Heart right ventricle (tissue), 16 donors: ENCODE measurements at regions not wholly inside any gene's neighbourhood (a gene's known extent, or its start where the extent isn't known, plus 50 kb on each side); places are given as distances from the start of the nearest gene placed in this dataset.

ENCODE experiments used
- ATAC-seq, 8 donors: fragments of 200-7000 bp; cut with Tn5 transposase; one replicate each; pipeline ENCODE4 v1.9.1; 2020; ENCODE audit warnings: mild to moderate bottlenecking in 8 of 8, moderate library complexity in 8 of 8, moderate number of reproducible peaks in 1 of 8
- DNase-seq, 2 donors: peaks; one replicate each; pipeline ENCODE4 v3.0.0-alpha.2; 2020
- H3K27ac ChIP-seq, 10 donors: fragments of 200-600 bp; sonication (generic) in 2 of 10; one replicate each; pipeline versions ENCODE4 v1.5.0 to v1.8.0; 2020 to 2022; ENCODE audit warnings: mild to moderate bottlenecking in 3 of 10
- H3K27me3 ChIP-seq, 7 donors: fragments of 200-600 bp; one replicate each; pipeline ENCODE4 v1.8.0; 2021 to 2022; ENCODE audit warnings: mild to moderate bottlenecking in 2 of 7
- H3K36me3 ChIP-seq, 9 donors: fragments of 200-600 bp; sonication (generic) in 1 of 9; one replicate each; pipeline versions ENCODE4 v1.5.0 to v1.8.0; 2020 to 2022; ENCODE audit warnings: mild to moderate bottlenecking in 2 of 9
- H3K4me1 ChIP-seq, 9 donors: fragments of 200-600 bp; sonication (generic) in 1 of 9; one replicate each; pipeline versions ENCODE4 v1.5.0 to v1.8.0; 2020 to 2022; ENCODE audit warnings: mild to moderate bottlenecking in 4 of 9
- H3K4me3 ChIP-seq, 10 donors: fragments of 200-600 bp; sonication (generic) in 2 of 10; one replicate each; pipeline versions ENCODE4 v1.5.0 to v1.8.0; 2020 to 2022; ENCODE audit warnings: mild to moderate bottlenecking in 7 of 10, moderate library complexity in 2 of 10
- H3K9me3 ChIP-seq, 11 donors: fragments of 200-600 bp in 10 of 11; sonication (generic) in 2 of 11; one replicate each; pipeline versions ENCODE4 v1.5.0 to v1.8.0; 2013 to 2022; ENCODE audit warnings: mild to moderate bottlenecking in 2 of 11, control low read depth in 1 of 11, moderate library complexity in 1 of 11
- WGBS, 2 donors: extraction: QIAGEN DNeasy Blood & Tissue Kit; methylation state at CpG; one replicate each; pipeline ENCODE4 v1.1.7; 2013; ENCODE audit warnings: inconsistent platforms in 1 of 2; 5-methylcytosine and 5-hydroxymethylcytosine counted together
- intact Hi-C, 10 donors: fragments of 100-400 bp; cut with DNase I; formaldehyde crosslinking; loops; one replicate each; pipeline versions ENCODE4 v1.11.1 to v1.14.2; 2022
- TF ChIP-seq, protein P1 (sequence below), 9 donors: fragments of 200-600 bp; sonication (generic) in 2 of 9; IDR thresholded peaks; one replicate each; pipeline versions ENCODE4 v1.5.0 to v1.8.0; 2021 to 2022; ENCODE audit warnings: antibody characterized with exemption in 9 of 9, mild to moderate bottlenecking in 5 of 9, moderate library complexity in 1 of 9
- donor health status: Arrhythmogenic right ventricular cardiomyopathy.
- donor health status: ischemic (EF 13 %, LVEDD 7.1; RV severe dilation, severe dysfunction).
- donor health status: healthy with polysubstance abuse.
- donor health status: DM: no; HTN: yes; CAD: no.
- donor health status: DM: no; HTN: no; CAD: no.
- donor health status: ischemic (EF 25% LVEDD 6.9; RV normal size, moderate dysfunction).
- donor health status: ischemic (EF 25% LVEDD 5.7; RV mildly dilated, moderate dysfunction).
- donor health status: healthy.
- donor health status: DM: yes; HTN: yes; CAD: no.
- donor health status: Ischemic cardiomyopathy.
- donor health status: ischemic (EF 35%, LVEDD 5.7; RV mildly dilated, moderate dysfunction).
- donor health status: nonischemic (EF 11% LVEDD 7.7; RV severe dilation, severe dysfunction).
- donor health status: DM: yes; HTN: yes; CAD: no.
- donor health status: PGD.
- donor health status: ischemic (EF 29% LVEDD 5.4; RV normal size, mild dysfunction).
- donor health status: nonischemic (EF 23%, LVEDD 6.1; RV moderate dilation, normal function).

DNA sequence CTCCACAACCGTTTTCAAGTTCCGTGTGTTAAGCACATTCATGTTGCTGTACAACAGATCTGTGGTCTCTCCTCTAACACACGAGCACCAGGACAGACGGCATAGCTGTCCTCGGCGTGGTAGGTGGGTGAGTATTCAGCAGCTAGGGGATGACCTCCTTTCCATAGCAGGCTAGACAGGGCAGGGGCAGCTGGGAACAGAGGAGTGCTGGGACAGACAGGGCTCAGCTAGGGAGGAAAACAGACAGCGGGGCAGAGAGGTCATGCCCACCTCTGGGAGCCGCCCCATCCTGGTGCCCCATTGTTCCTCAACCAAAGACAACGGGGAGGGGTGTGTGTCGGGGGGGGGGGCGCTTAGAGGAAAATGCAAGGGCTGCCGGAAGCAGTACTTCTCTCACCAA, 271.5 kb upstream of the FOXQ1 start:
- DNase-seq (no peak), ATAC-seq (no peak)
- Histone ChIP-seq H3K27me3 (peaks cover 0 to 72% (median 39%) of the 10 kb centered on the region in 7 donors), H3K27ac (no peak overlapping the region), H3K4me1 (no peaks in the 10 kb centered on the region), H3K36me3 (no peaks in the 10 kb centered on the region), H3K4me3 (no peak overlapping the region), H3K9me3 (no peaks in the 10 kb centered on the region)
- intact Hi-C loops: no loop called here
- TF ChIP-seq, protein P1, sequence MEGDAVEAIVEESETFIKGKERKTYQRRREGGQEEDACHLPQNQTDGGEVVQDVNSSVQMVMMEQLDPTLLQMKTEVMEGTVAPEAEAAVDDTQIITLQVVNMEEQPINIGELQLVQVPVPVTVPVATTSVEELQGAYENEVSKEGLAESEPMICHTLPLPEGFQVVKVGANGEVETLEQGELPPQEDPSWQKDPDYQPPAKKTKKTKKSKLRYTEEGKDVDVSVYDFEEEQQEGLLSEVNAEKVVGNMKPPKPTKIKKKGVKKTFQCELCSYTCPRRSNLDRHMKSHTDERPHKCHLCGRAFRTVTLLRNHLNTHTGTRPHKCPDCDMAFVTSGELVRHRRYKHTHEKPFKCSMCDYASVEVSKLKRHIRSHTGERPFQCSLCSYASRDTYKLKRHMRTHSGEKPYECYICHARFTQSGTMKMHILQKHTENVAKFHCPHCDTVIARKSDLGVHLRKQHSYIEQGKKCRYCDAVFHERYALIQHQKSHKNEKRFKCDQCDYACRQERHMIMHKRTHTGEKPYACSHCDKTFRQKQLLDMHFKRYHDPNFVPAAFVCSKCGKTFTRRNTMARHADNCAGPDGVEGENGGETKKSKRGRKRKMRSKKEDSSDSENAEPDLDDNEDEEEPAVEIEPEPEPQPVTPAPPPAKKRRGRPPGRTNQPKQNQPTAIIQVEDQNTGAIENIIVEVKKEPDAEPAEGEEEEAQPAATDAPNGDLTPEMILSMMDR (IDR thresholded peaks at IDR 0.05): no peak
- WGBS, 2 donors: 73 to 77% methylated on average over 12 of the region's 12 CpGs

DNA sequence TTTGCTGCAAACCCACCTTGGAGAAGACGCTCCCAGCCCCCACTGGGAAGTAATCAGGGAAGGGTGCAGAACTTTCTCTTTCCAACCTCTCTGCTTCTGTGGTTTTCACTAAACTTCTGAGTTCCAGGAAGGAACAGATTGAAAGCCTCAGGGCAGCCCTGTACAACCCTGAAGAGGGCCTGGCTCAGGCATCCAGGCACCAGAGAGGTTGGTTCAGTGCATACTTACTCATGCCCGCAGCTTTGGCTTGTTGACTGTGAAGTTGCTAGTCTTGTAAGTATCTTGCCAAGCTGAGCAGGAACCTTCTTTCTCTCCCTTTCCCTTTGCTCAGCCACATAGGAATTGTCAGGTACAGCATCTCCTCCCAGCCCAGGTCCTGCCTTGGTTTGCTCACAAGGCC, 272.2 kb upstream of the FOXQ1 start:
- Histone ChIP-seq H3K4me1 (no peaks in the 10 kb centered on the region), H3K4me3 (no peak overlapping the region), H3K36me3 (no peaks in the 10 kb centered on the region), H3K27ac (no peak overlapping the region), H3K27me3 (peaks cover 0 to 67% (median 35%) of the 10 kb centered on the region in 7 donors), H3K9me3 (no peaks in the 10 kb centered on the region)
- 91 to 98% methylated on average over 2 of the region's 2 CpGs for WGBS, 2 donors
- TF ChIP-seq, protein P1 (IDR thresholded peaks at IDR 0.05): no peak
- no peak for ATAC-seq
- intact Hi-C loops: no loop called here
- DNase-seq: no peak

DNA sequence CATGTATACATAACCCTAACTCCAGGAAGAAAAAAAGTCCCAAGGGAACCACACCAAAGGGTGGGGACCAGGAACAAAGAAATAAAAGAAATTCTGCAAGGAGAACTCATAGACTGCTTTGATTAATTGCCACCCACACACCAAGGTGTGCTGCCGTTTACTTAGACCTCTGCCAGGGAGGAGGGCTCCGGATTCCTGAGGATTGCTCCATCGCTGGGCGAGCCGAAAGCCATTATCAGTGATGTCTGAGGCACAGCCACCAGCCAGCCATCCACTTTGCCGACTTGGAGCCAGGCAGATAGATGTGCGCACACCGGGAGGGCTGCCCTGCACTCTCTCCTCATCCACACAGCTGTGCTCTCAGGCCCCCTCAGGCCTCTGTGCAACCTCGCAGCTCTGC, 272.7 kb upstream of the FOXQ1 start:
- ATAC-seq (no peak), DNase-seq (no peak)
- no peak overlapping the region for H3K27ac ChIP-seq
- WGBS, 2 donors: 59 to 65% methylated on average over 9 of the region's 9 CpGs
- intact Hi-C loops: no loop called here
- H3K9me3 ChIP-seq: no peaks in the 10 kb centered on the region
- TF ChIP-seq, protein P1 (IDR thresholded peaks at IDR 0.05): no peak
- no peaks in the 10 kb centered on the region for H3K36me3 ChIP-seq
- H3K27me3 ChIP-seq: peaks cover 0 to 62% (median 30%) of the 10 kb centered on the region in 7 donors
- no peak overlapping the region for H3K4me3 ChIP-seq
- H3K4me1 ChIP-seq: no peaks in the 10 kb centered on the region

DNA sequence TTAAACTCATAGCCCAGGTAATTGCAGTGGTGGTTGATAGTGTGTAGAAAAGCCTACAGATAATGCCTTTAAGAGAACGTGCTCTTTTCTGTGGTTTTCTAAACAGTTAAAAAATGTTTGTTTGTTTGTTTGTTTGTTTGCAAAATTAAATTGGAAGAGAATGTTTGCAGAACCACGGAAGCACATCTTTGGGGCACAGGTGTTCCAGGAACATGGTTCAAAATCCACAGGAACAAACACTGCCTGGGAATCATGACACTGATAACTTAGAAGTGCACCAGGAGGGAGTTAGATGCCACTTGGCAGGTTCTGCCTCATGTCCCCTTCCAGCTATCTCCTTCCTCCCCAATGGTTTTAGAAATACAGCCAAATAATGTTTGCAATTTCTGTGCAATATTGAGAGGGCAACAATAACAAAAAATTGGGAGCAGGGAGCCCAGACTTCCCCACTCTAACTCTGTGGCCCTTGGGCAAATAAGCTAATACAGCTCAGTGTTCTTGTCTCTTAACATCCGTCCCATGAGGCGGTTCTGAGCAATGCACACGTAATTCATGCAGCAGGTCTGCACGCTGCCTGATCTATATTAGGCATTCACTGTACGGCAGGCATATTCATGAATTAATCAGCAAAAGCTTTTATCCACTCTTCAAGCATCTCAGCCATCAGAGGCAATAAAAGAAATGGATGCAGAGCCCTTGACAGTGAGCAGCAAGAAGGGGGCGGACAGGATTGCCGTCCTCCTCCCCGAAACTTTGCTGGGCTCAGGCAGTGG, 274.3 kb upstream of the FOXQ1 start:
- no peaks in the 10 kb centered on the region for H3K4me1 ChIP-seq
- 84 to 86% methylated on average over 10 of the region's 10 CpGs for WGBS, 2 donors
- no peak overlapping the region for H3K4me3 ChIP-seq
- TF ChIP-seq, protein P1 (IDR thresholded peaks at IDR 0.05): no peak
- intact Hi-C loops: no loop called here
- ATAC-seq (no peak), DNase-seq (no peak)
- peaks cover 0 to 5% (median 0%) of the 10 kb centered on the region in 11 donors for H3K9me3 ChIP-seq
- no peak overlapping the region for H3K27ac ChIP-seq
- H3K36me3 ChIP-seq: no peaks in the 10 kb centered on the region
- peaks cover 0 to 46% (median 22%) of the 10 kb centered on the region in 7 donors for H3K27me3 ChIP-seq
